K562 (cell line): ENCODE measurements at regions not wholly inside any gene's neighbourhood (a gene's known extent, or its start where the extent isn't known, plus 50 kb on each side); places are given as distances from the start of the nearest gene placed in this dataset.

Source experiments
- ATAC-seq: fragments of 200-7000 bp; cut with Tn5 transposase; 3 replicates; pipeline ENCODE4 v1.9.1; 2020; ENCODE audit warnings: moderate library complexity
- BruUV-seq: library from RNA; stranded (reverse); fragments of 400-500 nt; replicated peaks from 2 replicates; lab custom pipeline; 2021; lab: Mats Ljungman, UMichigan
- CTCF ChIA-PET: fragments of 300-600 bp; formaldehyde crosslinking; extraction: SDS; loops from one replicate; lab custom pipeline; 2021; ENCODE audit warnings: low intra/inter-chr PET ratio; lab: Yijun Ruan, JAX
- POLR2A ChIA-PET: fragments of 300-600, 350-650 bp; sonication (Branson Sonifier 250); formaldehyde crosslinking; extraction: SDS; loops from one replicate; lab custom pipeline; 2021; ENCODE audit warnings: antibody characterized with exemption, inconsistent platforms; lab: Yijun Ruan, JAX
- DNase-seq, 4 experiments: peaks; one replicate each; pipeline versions ENCODE4 v3.0.0 to v3.0.0-alpha.2; 2011 to 2018; ENCODE audit warnings: low spot score in 3 of 4, mixed read lengths in 3 of 4; ENCODE audit errors: extremely low read depth in 1 of 4
- FAIRE-seq: peaks from 2 replicates; lab custom pipeline; 2011; peaks lifted over from hg19 to GRCh38; lab: Jason Lieb, UNC
- H2AFZ ChIP-seq: 2 replicates; pipeline ENCODE4 v1.6.0; 2011; ENCODE audit warnings: low read depth, low read length, control low read depth, inconsistent platforms
- H3K27ac ChIP-seq: fragments of 200-600 bp; 3 replicates; pipeline ENCODE4 v1.8.0; 2011; ENCODE audit warnings: low read depth, mild to moderate bottlenecking, control low read depth, inconsistent platforms, low read length, moderate library complexity, mixed read lengths; ENCODE audit errors: extremely low read depth
- H3K27me3 ChIP-seq, 2 experiments: fragments of 300-600 bp in 1 of 2; 2 replicates in 1 of 2; 3 replicates in 1 of 2; pipeline versions ENCODE4 v1.6.0 to v1.8.0; 2011; ENCODE audit warnings: inconsistent platforms in 2 of 2, low read length in 2 of 2, mild to moderate bottlenecking in 1 of 2, mixed read lengths in 1 of 2, moderate library complexity in 1 of 2; ENCODE audit not compliant: control insufficient read depth in 2 of 2, insufficient read depth in 2 of 2
- H3K36me3 ChIP-seq: fragments of 300-600 bp; 3 replicates; pipeline ENCODE4 v1.8.0; 2011; ENCODE audit warnings: mild to moderate bottlenecking, low read length, inconsistent platforms; ENCODE audit not compliant: control insufficient read depth, insufficient read depth
- H3K4me1 ChIP-seq, 2 experiments: fragments of 200-600 bp in 1 of 2; replicated peaks in 1 of 2; 2 replicates in 1 of 2; 3 replicates in 1 of 2; pipeline versions ENCODE4 v1.5.1 to v1.8.0; 2011; ENCODE audit warnings: inconsistent platforms in 2 of 2, low read length in 2 of 2, mild to moderate bottlenecking in 1 of 2, mixed read lengths in 1 of 2, moderate library complexity in 1 of 2; ENCODE audit not compliant: control insufficient read depth in 2 of 2, insufficient read depth in 2 of 2
- H3K4me2 ChIP-seq: 2 replicates; pipeline ENCODE4 v1.6.1; 2011; ENCODE audit warnings: low read length, control low read depth, inconsistent platforms, mixed read lengths; ENCODE audit not compliant: insufficient read depth
- H3K4me3 ChIP-seq: fragments of 200-600 bp; sonication (generic), shearing (Covaris generic); 2 replicates; pipeline ENCODE4 v1.5.1; 2016; ENCODE audit warnings: control low read depth, inconsistent platforms
- H3K79me2 ChIP-seq: fragments of 200-600 bp; 3 replicates; pipeline ENCODE4 v1.8.0; 2011; ENCODE audit warnings: low read length, inconsistent platforms; ENCODE audit not compliant: control insufficient read depth, insufficient read depth
- H3K9ac ChIP-seq, 2 experiments: 2 replicates each; pipeline versions ENCODE4 v1.6.0 to v1.6.1; 2011; ENCODE audit warnings: low read depth in 2 of 2, low read length in 2 of 2, control low read depth in 1 of 2, inconsistent platforms in 1 of 2, mild to moderate bottlenecking in 1 of 2, mixed read lengths in 1 of 2; ENCODE audit not compliant: insufficient read depth in 1 of 2
- H3K9me1 ChIP-seq: one replicate; pipeline ENCODE4 v1.6.0; 2011; ENCODE audit warnings: inconsistent platforms, mild to moderate bottlenecking, low read length, moderate library complexity; ENCODE audit not compliant: control insufficient read depth, insufficient read depth
- H3K9me3 ChIP-seq: replicated peaks from 2 replicates; pipeline ENCODE4 v1.5.1; 2011; ENCODE audit warnings: low read depth, low read length, inconsistent platforms; ENCODE audit not compliant: control insufficient read depth, insufficient read depth
- H4K20me1 ChIP-seq: replicated peaks from 2 replicates; pipeline ENCODE4 v1.6.1; 2011; ENCODE audit warnings: low read length, inconsistent platforms, mixed read lengths; ENCODE audit not compliant: control insufficient read depth, insufficient read depth
- BDP1 ChIP-seq: IDR thresholded peaks from 3 replicates; pipeline ENCODE4 v1.6.1; 2011; ENCODE audit not compliant: insufficient read length, insufficient read depth
- CC2D1A ChIP-seq: fragments of 450-650 bp; IDR thresholded peaks from 2 replicates; pipeline ENCODE4 v1.6.1; 2017; ENCODE audit warnings: mild to moderate bottlenecking
- DIDO1 ChIP-seq: fragments of 450-650 bp; IDR thresholded peaks from 2 replicates; pipeline ENCODE4 v1.6.1; 2016; ENCODE audit warnings: low read depth, missing biosample characterization, missing genetic modification characterization
- ETV1 ChIP-seq: fragments of 450-650 bp; conservative IDR thresholded peaks from 2 replicates; pipeline ENCODE4 v1.6.1; 2016; ENCODE audit warnings: missing genetic modification characterization, control low read depth, low read depth, missing compliant biosample characterization
- FOXJ2 ChIP-seq: fragments of 200-800 bp; sonication (Bioruptor generic); IDR thresholded peaks from 2 replicates; pipeline ENCODE4 v1.6.1; 2016; ENCODE audit warnings: missing genetic modification characterization, missing compliant biosample characterization
- KAT2B ChIP-seq: IDR thresholded peaks from one replicate; pipeline ENCODE4 v1.6.1; 2012; ENCODE audit warnings: low read depth, mild to moderate bottlenecking, control low read depth, inconsistent platforms, low read length, moderate library complexity
- MAFF ChIP-seq: IDR thresholded peaks from 2 replicates; pipeline ENCODE4 v1.6.1; 2012; ENCODE audit warnings: low read length, improper control_type of control experiment
- PCBP2 ChIP-seq: fragments of 200-400 bp; formaldehyde crosslinking; IDR thresholded peaks from 2 replicates; pipeline ENCODE4 v1.6.1; 2018; ENCODE audit warnings: low read length, low read depth, mild to moderate bottlenecking, moderate library complexity; ENCODE audit not compliant: poor library complexity, severe bottlenecking
- PHF20 ChIP-seq: fragments of 450-650 bp; IDR thresholded peaks from 2 replicates; pipeline ENCODE4 v1.6.1; 2018; ENCODE audit not compliant: partially characterized antibody
- SAFB ChIP-seq: fragments of 200-400 bp; formaldehyde crosslinking; IDR thresholded peaks from 2 replicates; pipeline ENCODE4 v1.6.1; 2017; ENCODE audit warnings: low read depth, low read length, borderline replicate concordance
- ZBTB1 ChIP-seq: sonication (generic); formaldehyde crosslinking; IDR thresholded peaks from 2 replicates; pipeline ENCODE4 v1.8.1; 2023; ENCODE audit warnings: missing genetic modification reagents, low read depth, mild to moderate bottlenecking, borderline replicate concordance
- ZNF644 ChIP-seq: fragments of 200-800 bp; sonication (Bioruptor generic); IDR thresholded peaks from 2 replicates; pipeline ENCODE4 v1.6.1; 2016; ENCODE audit warnings: low read depth, missing genetic modification characterization, missing compliant biosample characterization
- ZNF785 ChIP-seq: fragments of 250-450 bp; sonication (Bioruptor Pico); IDR thresholded peaks from 2 replicates; pipeline ENCODE4 v1.4.0; 2020; ENCODE audit warnings: mild to moderate bottlenecking
- WGBS: fragments of 100-300 bp; shearing (Covaris generic); methylation state at CpG from one replicate; pipeline ENCODE4 v1.1.6; 2016; ENCODE audit warnings: low coverage, mixed read lengths; ENCODE audit not compliant: insufficient coverage; ENCODE audit errors: missing lambda C conversion rate; 5-methylcytosine and 5-hydroxymethylcytosine counted together
- in situ Hi-C: fragments of 300-500 bp; cut with MboI; formaldehyde crosslinking; loops from 4 replicates; pipeline ENCODE4 v1.15.0; 2018; ENCODE audit warnings: inconsistent platforms, mixed read lengths
- intact Hi-C: fragments of 100-400 bp; cut with micrococcal nuclease; formaldehyde crosslinking; loops from 2 replicates; pipeline ENCODE4 v1.14.2; 2022
- TF ChIP-seq, protein P1 (sequence below): sonication (generic); formaldehyde crosslinking; IDR thresholded peaks from 2 replicates; pipeline ENCODE4 v1.8.1; 2023; ENCODE audit warnings: missing genetic modification reagents, mild to moderate bottlenecking, borderline replicate concordance
- TF ChIP-seq, protein P2 (sequence below): fragments of 450-650 bp; IDR thresholded peaks from 2 replicates; pipeline ENCODE4 v1.6.1; 2016; ENCODE audit warnings: borderline replicate concordance

DNA sequence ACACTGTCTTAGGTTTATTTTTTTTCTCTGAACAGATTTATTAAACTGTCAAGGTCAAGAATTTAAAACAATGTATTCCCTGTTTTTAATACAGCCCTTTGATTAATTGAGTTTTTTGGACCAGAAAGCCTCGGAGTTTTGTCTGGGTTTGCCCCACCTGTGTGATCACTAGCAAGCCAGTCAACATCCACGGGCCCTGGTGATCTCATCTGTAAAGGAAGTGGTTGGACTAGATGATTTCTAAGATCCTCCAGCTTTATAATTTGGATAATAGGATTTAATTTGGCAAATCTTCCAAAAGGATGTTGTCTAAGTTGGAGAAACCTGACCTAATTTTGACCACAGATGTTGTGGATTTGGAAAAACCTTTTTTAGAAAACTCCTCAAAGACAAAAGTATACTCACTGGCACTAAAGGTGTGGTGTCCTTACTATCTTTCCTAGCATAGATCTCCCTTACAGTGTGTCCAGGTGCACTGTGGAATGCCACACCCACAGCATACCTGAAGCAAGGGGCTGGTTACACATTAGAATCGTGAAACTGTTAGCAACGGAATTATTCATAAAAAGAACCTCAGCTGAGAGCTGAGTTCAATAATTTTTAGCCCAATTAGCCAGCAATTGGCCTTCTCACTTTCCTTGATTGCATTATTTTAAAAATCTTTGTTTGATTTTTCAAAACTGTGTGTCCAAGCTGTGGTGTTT, 195.6 kb upstream of the ELL2 start:
- no peak overlapping the region for H2AFZ ChIP-seq
- no peaks in the 10 kb centered on the region for H3K9me3 ChIP-seq
- no TSS peak for BruUV-seq
- H3K9ac ChIP-seq = no peak overlapping the region
- no peaks in the 10 kb centered on the region for H3K36me3 ChIP-seq
- intact Hi-C loops (no loop called here), in situ Hi-C loops (no loop called here)
- ChIA-PET CTCF (no interaction called here), POLR2A (no interaction called here)
- H3K9me1 ChIP-seq = no peaks in the 10 kb centered on the region
- WGBS = 0% methylated on average over 4 of the region's 4 CpGs
- DNase-seq = no peak
- H3K27ac ChIP-seq = no peak overlapping the region
- no peaks in the 10 kb centered on the region for H3K4me1 ChIP-seq
- no peak for ATAC-seq
- no peak overlapping the region for H3K4me3 ChIP-seq
- H3K4me2 ChIP-seq = no peak overlapping the region
- no peaks in the 10 kb centered on the region for H4K20me1 ChIP-seq
- H3K79me2 ChIP-seq = no peaks in the 10 kb centered on the region
- no peak for FAIRE-seq
- peaks cover 0 to 5% of the 10 kb centered on the region in 2 experiments; a peak in 1 of 5 replicates for H3K27me3 ChIP-seq
- TF ChIP-seq ZNF785 (CRISPR knock-in tag) (no peak), PHF20 (no peak), BDP1 (no peak), FOXJ2 (tag) (no peak), SAFB (no peak), ZNF644 (no peak), ZBTB1 (CRISPR knock-in tag) (no peak), MAFF (no peak), DIDO1 (tag) (no peak), CC2D1A (no peak), PCBP2 (no peak), KAT2B (no peak), ETV1 (no peak)
- TF ChIP-seq, protein P1, sequence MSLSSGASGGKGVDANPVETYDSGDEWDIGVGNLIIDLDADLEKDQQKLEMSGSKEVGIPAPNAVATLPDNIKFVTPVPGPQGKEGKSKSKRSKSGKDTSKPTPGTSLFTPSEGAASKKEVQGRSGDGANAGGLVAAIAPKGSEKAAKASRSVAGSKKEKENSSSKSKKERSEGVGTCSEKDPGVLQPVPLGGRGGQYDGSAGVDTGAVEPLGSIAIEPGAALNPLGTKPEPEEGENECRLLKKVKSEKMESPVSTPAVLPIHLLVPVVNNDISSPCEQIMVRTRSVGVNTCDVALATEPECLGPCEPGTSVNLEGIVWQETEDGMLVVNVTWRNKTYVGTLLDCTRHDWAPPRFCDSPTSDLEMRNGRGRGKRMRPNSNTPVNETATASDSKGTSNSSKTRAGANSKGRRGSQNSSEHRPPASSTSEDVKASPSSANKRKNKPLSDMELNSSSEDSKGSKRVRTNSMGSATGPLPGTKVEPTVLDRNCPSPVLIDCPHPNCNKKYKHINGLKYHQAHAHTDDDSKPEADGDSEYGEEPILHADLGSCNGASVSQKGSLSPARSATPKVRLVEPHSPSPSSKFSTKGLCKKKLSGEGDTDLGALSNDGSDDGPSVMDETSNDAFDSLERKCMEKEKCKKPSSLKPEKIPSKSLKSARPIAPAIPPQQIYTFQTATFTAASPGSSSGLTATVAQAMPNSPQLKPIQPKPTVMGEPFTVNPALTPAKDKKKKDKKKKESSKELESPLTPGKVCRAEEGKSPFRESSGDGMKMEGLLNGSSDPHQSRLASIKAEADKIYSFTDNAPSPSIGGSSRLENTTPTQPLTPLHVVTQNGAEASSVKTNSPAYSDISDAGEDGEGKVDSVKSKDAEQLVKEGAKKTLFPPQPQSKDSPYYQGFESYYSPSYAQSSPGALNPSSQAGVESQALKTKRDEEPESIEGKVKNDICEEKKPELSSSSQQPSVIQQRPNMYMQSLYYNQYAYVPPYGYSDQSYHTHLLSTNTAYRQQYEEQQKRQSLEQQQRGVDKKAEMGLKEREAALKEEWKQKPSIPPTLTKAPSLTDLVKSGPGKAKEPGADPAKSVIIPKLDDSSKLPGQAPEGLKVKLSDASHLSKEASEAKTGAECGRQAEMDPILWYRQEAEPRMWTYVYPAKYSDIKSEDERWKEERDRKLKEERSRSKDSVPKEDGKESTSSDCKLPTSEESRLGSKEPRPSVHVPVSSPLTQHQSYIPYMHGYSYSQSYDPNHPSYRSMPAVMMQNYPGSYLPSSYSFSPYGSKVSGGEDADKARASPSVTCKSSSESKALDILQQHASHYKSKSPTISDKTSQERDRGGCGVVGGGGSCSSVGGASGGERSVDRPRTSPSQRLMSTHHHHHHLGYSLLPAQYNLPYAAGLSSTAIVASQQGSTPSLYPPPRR (CRISPR knock-in tag) = no peak
- TF ChIP-seq, protein P2, sequence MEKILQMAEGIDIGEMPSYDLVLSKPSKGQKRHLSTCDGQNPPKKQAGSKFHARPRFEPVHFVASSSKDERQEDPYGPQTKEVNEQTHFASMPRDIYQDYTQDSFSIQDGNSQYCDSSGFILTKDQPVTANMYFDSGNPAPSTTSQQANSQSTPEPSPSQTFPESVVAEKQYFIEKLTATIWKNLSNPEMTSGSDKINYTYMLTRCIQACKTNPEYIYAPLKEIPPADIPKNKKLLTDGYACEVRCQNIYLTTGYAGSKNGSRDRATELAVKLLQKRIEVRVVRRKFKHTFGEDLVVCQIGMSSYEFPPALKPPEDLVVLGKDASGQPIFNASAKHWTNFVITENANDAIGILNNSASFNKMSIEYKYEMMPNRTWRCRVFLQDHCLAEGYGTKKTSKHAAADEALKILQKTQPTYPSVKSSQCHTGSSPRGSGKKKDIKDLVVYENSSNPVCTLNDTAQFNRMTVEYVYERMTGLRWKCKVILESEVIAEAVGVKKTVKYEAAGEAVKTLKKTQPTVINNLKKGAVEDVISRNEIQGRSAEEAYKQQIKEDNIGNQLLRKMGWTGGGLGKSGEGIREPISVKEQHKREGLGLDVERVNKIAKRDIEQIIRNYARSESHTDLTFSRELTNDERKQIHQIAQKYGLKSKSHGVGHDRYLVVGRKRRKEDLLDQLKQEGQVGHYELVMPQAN = no peak
